Lower leg skin (tissue), 4 donors: ENCODE measurements at regions not wholly inside any gene's neighbourhood (a gene's known extent, or its start where the extent isn't known, plus 50 kb on each side); places are given as distances from the start of the nearest gene placed in this dataset.

Experiments
- DNase-seq, 2 donors: peaks; one replicate each; pipeline ENCODE4 v3.0.0-alpha.2; 2019; ENCODE audit warnings: low spot score in 2 of 2
- H3K4me3 ChIP-seq: fragments of 200-600 bp; sonication (generic); 2 replicates; pipeline ENCODE4 v1.5.1; 2017; ENCODE audit warnings: mild to moderate bottlenecking, low read depth; ENCODE audit not compliant: poor library complexity, severe bottlenecking
- POLR2A ChIP-seq, 2 donors: fragments of 450-650 bp; IDR thresholded peaks; one replicate each; pipeline ENCODE4 v1.6.1; 2016 to 2017; ENCODE audit warnings: antibody characterized with exemption in 2 of 2, mild to moderate bottlenecking in 1 of 2, moderate library complexity in 1 of 2
- WGBS, 2 donors: methylation state at CpG; one replicate each; pipeline ENCODE4 v1.1.5; 2018; 5-methylcytosine and 5-hydroxymethylcytosine counted together
- intact Hi-C: fragments of 100-400 bp; cut with DNase I; formaldehyde crosslinking; loops from one replicate; pipeline ENCODE4 v1.15.0; 2023; ENCODE audit warnings: low total_unique reads
- TF ChIP-seq, protein P1 (sequence below), 3 donors: fragments of 450-650 bp; IDR thresholded peaks; one replicate each; pipeline ENCODE4 v1.5.1; 2016; ENCODE audit warnings: antibody characterized with exemption in 3 of 3, mild to moderate bottlenecking in 3 of 3, moderate library complexity in 2 of 3

DNA sequence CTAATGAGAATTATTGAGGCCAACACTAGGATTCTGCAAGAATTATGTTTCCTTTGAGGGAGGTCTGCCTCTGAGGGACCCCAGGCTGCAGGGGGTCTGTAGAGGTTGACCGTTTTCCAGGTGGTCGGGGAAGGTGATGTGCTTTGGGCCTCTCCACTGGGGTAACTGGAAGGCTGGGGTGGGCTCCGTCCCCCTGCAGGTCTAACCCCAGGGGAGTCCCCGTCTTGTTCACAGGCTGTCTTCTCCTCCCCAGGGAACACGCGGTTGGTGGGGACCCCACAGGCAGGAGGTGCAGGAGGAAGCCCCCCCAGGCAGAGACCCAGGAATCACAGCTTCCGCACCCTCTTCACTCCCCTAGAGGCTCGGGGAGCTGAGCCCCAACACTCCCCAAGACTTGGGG is 726.4 kb downstream of the BRD1 start:
- TF ChIP-seq, protein P1, sequence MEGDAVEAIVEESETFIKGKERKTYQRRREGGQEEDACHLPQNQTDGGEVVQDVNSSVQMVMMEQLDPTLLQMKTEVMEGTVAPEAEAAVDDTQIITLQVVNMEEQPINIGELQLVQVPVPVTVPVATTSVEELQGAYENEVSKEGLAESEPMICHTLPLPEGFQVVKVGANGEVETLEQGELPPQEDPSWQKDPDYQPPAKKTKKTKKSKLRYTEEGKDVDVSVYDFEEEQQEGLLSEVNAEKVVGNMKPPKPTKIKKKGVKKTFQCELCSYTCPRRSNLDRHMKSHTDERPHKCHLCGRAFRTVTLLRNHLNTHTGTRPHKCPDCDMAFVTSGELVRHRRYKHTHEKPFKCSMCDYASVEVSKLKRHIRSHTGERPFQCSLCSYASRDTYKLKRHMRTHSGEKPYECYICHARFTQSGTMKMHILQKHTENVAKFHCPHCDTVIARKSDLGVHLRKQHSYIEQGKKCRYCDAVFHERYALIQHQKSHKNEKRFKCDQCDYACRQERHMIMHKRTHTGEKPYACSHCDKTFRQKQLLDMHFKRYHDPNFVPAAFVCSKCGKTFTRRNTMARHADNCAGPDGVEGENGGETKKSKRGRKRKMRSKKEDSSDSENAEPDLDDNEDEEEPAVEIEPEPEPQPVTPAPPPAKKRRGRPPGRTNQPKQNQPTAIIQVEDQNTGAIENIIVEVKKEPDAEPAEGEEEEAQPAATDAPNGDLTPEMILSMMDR (IDR thresholded peaks at IDR 0.05): no peak
- no peak for TF ChIP-seq POLR2A (IDR thresholded peaks at IDR 0.05)
- intact Hi-C loops: no loop called here
- H3K4me3 ChIP-seq: no peak overlapping the region
- 72 to 73% methylated on average over 8 of the region's 8 CpGs for WGBS, 2 donors
- DNase-seq: no peak

DNA sequence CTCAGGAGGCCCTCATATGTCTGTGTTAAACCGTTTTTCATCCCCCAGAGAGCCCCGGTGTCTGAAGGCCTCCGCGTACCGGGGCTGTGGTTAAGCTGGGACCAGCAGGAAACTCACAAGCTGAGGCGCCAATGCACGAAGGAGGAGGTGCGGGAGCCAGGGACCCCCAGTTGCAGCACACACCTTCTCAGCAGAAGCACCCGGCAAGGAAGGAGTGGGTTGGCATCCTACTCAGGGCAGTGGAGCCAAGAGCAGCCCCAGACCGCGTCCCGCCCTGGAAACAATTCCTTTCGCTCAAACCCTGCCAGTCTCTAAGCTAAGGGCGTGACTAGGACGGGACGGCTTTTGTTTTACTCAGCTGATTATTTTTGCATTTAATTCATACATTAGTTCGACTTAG is 726.9 kb downstream of the BRD1 start:
- no peak for TF ChIP-seq POLR2A (IDR thresholded peaks at IDR 0.05)
- TF ChIP-seq, protein P1 (IDR thresholded peaks at IDR 0.05): no peak
- H3K4me3 ChIP-seq: no peak overlapping the region
- WGBS, 2 donors: 35 to 51% methylated on average over 15 to 17 of the region's 17 CpGs
- no peak for DNase-seq
- intact Hi-C loops: no loop called here

DNA sequence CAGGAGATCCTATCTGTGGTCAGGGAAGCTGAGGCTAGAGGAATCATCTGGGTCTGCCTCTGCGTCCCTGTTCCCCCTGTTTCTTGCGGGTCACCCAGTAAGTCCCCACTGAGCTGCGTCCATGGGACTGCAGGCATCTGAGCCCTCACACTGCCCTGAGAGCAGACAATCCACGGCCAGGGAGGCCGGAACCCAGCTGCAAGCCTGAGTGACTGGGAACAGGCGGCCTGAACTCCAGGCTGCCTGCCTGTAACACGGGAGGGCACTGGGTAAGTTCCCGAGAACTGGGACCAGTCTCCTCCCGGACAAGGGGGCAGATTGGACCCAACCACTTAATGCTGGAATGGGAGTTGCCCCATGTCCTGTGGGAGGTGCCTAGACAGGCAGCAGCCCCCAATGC is 727.4 kb downstream of the BRD1 start:
- H3K4me3 ChIP-seq: no peak overlapping the region
- TF ChIP-seq, protein P1 (IDR thresholded peaks at IDR 0.05): no peak
- DNase-seq: no peak
- intact Hi-C loops: no loop called here
- 69 to 81% methylated on average over 4 to 9 of the region's 9 CpGs for WGBS, 2 donors

DNA sequence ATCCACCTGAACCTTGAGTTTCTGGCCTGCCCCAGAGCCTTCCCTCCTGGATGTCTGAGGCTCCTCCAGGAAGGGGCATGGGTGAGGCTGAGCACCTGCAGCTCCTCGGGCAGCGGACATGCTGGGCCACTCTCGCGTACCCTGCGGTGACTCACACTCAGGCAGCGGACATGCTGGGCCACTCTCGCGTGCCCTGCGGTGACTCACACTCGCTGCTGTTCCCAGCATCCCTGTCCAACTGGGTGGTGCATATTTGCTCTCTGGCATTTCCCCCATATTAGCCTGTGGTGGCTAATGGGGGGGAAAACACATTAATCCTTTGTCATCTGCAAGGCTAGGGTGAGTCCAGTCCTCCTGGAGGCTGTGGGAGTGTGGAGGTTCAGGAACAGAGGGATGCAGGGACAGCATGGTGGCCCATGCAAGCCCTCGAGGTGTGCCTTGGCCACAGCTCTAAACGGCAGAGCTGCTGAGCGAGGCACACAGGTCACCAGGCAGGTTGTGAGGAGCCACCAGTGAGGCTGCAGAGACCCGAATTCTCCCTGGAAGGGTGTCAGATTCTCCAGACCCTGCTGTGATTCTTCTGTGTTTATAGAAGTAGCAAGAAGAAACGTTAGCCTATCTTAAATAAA is 728.1 kb downstream of the BRD1 start:
- WGBS, 2 donors: 26 to 45% methylated on average over 8 to 11 of the region's 15 CpGs
- intact Hi-C loops: no loop called here
- TF ChIP-seq POLR2A (IDR thresholded peaks at IDR 0.05): no peak
- TF ChIP-seq, protein P1 (IDR thresholded peaks at IDR 0.05): no peak
- no peak overlapping the region for H3K4me3 ChIP-seq
- DNase-seq: no peak

DNA sequence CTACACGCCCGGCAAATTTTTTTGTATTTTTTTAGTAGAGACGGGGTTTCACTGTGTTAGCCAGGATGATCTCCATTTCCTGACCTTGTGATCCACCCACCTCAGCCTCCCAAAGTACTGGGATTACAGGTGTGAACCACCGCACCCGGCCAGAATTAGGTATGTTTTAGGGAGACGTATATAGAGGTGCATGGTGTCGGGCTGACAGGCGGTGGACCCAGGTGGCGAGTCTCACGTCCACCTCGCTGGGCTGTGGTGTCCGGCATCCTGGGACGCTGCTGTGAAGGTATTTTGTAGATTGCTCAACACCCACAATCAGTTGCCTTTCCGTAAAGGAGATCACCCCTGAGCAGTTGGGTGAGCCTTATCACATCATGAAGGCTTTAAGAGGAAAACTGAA is 728.6 kb downstream of the BRD1 start:
- no peak for DNase-seq
- no peak overlapping the region for H3K4me3 ChIP-seq
- intact Hi-C loops: no loop called here
- WGBS, 2 donors: 89 to 96% methylated on average over 14 of the region's 14 CpGs
- TF ChIP-seq, protein P1 (IDR thresholded peaks at IDR 0.05): no peak
- TF ChIP-seq POLR2A (IDR thresholded peaks at IDR 0.05): no peak

DNA sequence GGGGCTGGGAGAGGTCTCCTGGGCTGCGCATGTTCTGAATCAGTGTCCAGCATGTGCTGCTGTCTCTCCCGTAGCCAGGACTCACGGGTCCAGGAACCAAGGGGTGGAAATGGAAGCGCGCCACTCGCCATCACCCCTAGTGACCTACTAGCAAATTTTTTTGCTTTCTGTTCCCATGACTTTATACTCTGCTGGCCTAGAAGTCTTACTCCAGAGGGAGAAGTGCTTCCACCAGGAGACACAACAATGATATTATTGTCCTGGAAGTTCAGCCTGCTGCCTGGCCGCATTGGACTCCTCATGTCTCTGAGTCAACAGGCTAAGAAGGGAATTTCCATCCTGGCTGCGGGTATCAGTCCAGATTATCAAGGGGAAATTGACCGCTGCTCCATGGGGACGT is 729.7 kb downstream of the BRD1 start:
- intact Hi-C loops: no loop called here
- no peak overlapping the region for H3K4me3 ChIP-seq
- WGBS, 2 donors: 65 to 72% methylated on average over 10 of the region's 10 CpGs
- TF ChIP-seq, protein P1 (IDR thresholded peaks at IDR 0.05): no peak
- TF ChIP-seq POLR2A (IDR thresholded peaks at IDR 0.05): no peak
- peak in 1 of 2 donors; percentile 23 for DNase-seq
